GM18505 (cell line): ENCODE measurements at regions not wholly inside any gene's neighbourhood (a gene's known extent, or its start where the extent isn't known, plus 50 kb on each side); places are given as distances from the start of the nearest gene placed in this dataset.
A peak's percentile ranks its signal among the peaks of the same experiment; 100 is the strongest.
"Not testable (repeated sequence)": the region's sequence is repeated elsewhere in the genome, so short reads cannot be mapped to it uniquely, and the experiment has no call there.

Experiments used
- ATAC-seq: cut with Tn5 transposase; IDR thresholded peaks from one replicate; pipeline ENCODE4 v1.9.1; 2021; ENCODE audit not compliant: unreplicated experiment
- POLR2A ChIP-seq: IDR thresholded peaks from 4 replicates; pipeline ENCODE4 v1.6.1; 2011; ENCODE audit warnings: borderline replicate concordance; ENCODE audit not compliant: insufficient read depth, insufficient read length; ENCODE audit errors: extremely low read depth

DNA sequence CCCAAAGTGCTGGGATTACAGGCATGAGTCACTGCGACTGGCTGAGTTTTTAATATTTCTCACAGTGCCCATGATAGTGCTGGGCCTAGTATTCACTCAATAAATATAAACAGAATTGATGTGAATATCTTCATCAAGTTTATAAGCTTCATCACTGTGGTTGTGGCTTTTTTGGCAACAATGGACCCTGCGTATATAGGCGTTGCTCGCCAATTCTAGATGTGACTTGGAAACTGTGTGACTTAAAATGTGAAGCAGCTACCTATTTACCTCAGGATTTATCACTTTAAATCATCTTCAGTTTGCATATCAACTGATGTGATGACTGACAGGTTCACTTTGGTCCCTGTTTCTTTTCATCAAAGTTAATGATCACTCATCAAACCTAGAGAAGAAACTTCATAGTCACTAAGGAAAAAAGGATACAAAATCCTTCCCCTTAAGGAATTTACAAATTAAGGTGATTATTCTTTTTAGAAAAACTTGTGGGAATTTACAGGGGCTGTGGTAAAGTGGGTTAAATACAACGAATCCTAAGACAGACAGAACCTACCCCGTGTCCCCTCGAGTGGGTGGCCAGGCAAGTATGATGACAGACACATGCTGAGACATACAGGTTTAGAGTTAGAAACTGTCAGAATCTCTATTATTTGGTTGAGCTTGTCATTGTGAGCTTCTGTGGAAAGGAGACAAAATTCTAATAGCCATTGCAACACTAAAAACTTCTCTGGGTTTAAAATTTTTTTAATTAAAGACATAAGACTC lies 101.3 kb downstream of the AKAP11 start:
- ATAC-seq, result no peak
- no peak for TF ChIP-seq POLR2A

DNA sequence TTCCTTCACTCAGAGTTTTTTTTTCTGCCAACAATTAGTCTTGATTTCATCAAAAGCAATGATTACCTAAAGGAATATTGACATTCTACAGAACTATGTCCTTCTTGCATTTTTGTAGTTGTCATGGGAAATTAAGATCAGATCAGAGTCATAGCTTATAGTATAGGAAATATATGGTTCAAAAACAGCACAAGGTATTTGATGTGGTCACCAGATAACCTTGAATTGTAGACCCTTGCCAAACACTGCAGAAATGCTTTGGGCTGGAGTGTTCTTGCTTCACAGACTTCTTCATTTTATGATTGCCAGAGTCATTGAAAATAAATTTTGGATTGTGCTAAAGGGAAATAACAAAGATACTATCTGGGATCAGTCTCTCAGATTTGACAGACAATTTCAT lies 103.7 kb downstream of the AKAP11 start:
- TF ChIP-seq POLR2A, result no peak
- no peak for ATAC-seq

DNA sequence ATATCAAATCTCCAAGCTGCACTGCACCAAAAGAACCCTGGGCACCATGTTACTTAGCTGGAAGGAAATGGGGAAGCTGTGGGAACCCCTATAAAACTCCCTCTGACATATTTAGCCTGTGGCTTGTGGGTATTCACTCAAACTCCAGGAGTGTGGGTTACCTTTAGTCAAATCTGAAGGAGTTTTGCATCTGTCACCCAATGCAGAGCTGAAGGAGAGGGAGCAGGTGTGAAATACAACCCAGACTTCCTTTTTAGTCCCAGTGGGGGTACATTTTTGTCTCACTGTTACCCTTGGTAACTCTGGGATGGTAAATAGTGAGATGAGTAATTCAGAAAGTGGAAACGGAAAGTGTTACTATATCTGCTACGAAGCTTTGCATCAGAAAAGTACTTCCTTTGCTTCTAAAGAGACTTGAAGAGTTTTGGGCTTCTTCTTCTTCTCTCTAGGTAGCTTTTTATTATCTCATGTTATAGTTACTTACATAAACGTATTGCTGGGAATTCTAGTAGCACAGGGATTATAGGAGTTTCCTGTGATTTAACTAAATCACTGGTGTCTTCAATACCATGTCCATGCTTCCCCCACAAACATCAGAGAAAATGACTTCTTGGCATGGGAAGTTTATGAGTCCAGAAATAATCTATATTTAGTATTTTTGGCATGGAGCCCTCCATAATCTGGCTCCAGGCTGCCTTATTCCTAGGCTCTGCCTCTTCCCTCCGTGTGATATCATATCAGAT lies 105.9 kb downstream of the AKAP11 start:
- no peak for TF ChIP-seq POLR2A
- peak; percentile 77 for ATAC-seq

- peak; percentile 68 for TF ChIP-seq POLR2A
- ATAC-seq, result no peak
Measured at GRCh38 chr13:42378383-42378780, 106.4 kb downstream of the AKAP11 start.

DNA sequence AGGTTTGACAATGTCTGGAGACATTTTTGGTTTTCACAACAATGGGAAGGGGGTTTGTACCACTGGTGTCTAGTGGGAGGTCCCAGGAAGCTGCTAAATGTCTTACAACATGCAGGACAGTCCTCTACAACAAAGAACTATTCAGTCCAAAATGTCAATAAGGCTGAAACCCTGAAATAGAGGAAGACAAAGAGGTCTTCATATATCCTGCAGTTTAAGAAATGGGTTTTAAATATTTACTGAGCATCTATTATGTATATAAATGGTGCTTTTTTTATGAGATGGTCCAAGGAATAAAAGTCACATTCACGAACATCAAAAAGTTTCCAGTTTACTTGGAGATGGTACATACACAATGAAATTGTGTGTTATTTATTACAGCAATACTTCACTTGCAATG lies 107.3 kb downstream of the AKAP11 start:
- ATAC-seq, result no peak
- TF ChIP-seq POLR2A, result no peak

- TF ChIP-seq POLR2A, result no peak
- peak; percentile 48 for ATAC-seq
Measured at GRCh38 chr13:42380420-42381164, 108.6 kb downstream of the AKAP11 start.

GRCh38 chr13:42381165-42381425 lies 109.1 kb downstream of the AKAP11 start:
- no peak for ATAC-seq
- no peak for TF ChIP-seq POLR2A

- not testable (repeated sequence) for ATAC-seq
Measured at GRCh38 chr13:42381426-42381825, 109.5 kb downstream of the AKAP11 start.

- ATAC-seq, result no peak
- no peak for TF ChIP-seq POLR2A
Measured at GRCh38 chr13:42383025-42383424, 111.1 kb downstream of the AKAP11 start.

DNA sequence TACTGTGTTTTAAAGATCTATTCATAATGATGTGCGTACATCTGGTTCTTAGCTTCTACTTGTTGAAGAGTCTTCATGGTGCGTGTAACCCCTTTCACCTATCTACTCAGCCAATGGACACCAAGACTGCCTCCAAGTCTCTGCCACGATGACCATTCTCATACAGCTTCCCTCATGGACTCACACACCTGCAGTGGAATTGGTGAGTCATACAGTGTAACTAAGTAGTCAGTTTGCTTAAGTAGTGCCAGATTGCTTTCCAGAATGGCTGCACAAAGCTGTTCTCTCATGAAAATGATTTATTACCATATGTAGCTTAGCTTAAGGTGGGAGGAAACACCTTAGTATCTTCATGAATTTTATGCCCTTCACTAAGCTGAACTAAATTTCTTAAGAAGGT lies 112.3 kb downstream of the AKAP11 start:
- no peak for TF ChIP-seq POLR2A
- no peak for ATAC-seq

DNA sequence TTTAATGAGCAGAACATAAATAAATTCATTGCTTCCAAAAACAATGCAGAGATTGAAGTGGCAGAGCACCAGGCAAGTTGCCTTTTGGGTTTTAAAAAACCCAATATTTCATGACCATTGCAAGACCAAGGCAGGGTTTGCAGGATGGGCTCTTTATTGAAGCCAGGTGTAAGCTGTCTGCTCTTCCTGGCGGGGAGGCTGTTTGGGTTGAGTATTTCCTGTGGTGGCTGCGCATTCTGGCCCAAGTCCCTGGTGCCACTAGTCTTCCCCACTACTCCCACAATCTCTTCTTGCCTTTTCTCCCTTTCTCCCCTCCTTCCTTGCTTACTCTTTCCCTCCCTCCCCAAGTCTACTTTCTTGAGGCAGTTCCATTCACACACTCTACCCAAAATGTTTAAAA lies 116.4 kb downstream of the AKAP11 start:
- no peak for ATAC-seq
- no peak for TF ChIP-seq POLR2A

GRCh38 chr13:42389041-42389440 lies 117.1 kb downstream of the AKAP11 start:
- ATAC-seq, result no peak
- TF ChIP-seq POLR2A, result no peak

GRCh38 chr13:42392180-42392579 lies 120.2 kb downstream of the AKAP11 start:
- no peak for TF ChIP-seq POLR2A
- ATAC-seq, result no peak
